ENCODE measurements at regions not wholly inside any gene's neighbourhood (a gene's known extent, or its start where the extent isn't known, plus 50 kb on each side); places are given as distances from the start of the nearest gene placed in this dataset.
A peak's percentile ranks its signal among the peaks of the same experiment; 100 is the strongest.

GRCh38 chr2:78614726-78615125 is 410.8 kb upstream of the REG3G start:
- Histone ChIP-seq H3K23ac (ENCODE audit: low read length) (no peak overlapping the region), H2AK5ac (ENCODE audit: low read length) (no peak overlapping the region), H2BK5ac (ENCODE audit: low read length) (no peak overlapping the region), H3K4me1 (ENCODE audit: control insufficient read depth, low read depth, low read length) (no peaks in the 10 kb centered on the region), H3K9ac (ENCODE audit: low read length) (no peak overlapping the region), H3K18ac (ENCODE audit: low read length) (no peak overlapping the region), H3K4me2 (ENCODE audit: low read length) (no peak overlapping the region), H3K56ac (ENCODE audit: low read length) (no peak overlapping the region), H3K4ac (ENCODE audit: low read depth, low read length) (no peak overlapping the region), H2BK15ac (replicated peaks; ENCODE audit: low read depth) (no peak overlapping the region), H4K8ac (ENCODE audit: low read depth, low read length) (no peak overlapping the region), H3K4me3 (ENCODE audit: low read length) (no peak overlapping the region), H3K36me3 (ENCODE audit: control insufficient read depth, insufficient read depth, low read length) (no peaks in the 10 kb centered on the region), H3K27me3 (ENCODE audit: insufficient read depth, low read length, poor library complexity) (no peaks in the 10 kb centered on the region), H3K79me2 (ENCODE audit: control insufficient read depth, insufficient read depth, low read length) (no peaks in the 10 kb centered on the region), H2BK120ac (ENCODE audit: low read depth, low read length) (no peak overlapping the region), H3K27ac (ENCODE audit: low read depth, low read length) (no peak overlapping the region), H3K79me1 (ENCODE audit: low read length) (no peaks in the 10 kb centered on the region), H4K5ac (ENCODE audit: low read length) (no peak overlapping the region)
- no CpG with 5 or more reads among the region's 1 CpG for WGBS (ENCODE audit: extremely low coverage, insufficient coverage, low lambda C conversion rate)
- DNase-seq = no peak

GRCh38 chr2:78615956-78616355 is 409.5 kb upstream of the REG3G start:
- WGBS (ENCODE audit: extremely low coverage, insufficient coverage, low lambda C conversion rate) = no CpG with 5 or more reads among the region's 2 CpGs
- no peak overlapping the region for H3K4ac ChIP-seq (ENCODE audit: low read depth, low read length)
- DNase-seq = no peak

GRCh38 chr2:78634425-78634824 is 391.1 kb upstream of the REG3G start:
- H2BK5ac ChIP-seq (ENCODE audit: low read length) = no peak overlapping the region
- H4K8ac ChIP-seq (ENCODE audit: low read depth, low read length) = no peak overlapping the region
- H3K79me1 ChIP-seq (ENCODE audit: low read length) = no peaks in the 10 kb centered on the region
- no peak overlapping the region for H2BK15ac ChIP-seq (replicated peaks; ENCODE audit: low read depth)
- H3K9ac ChIP-seq (ENCODE audit: low read length) = no peak overlapping the region
- H4K5ac ChIP-seq (ENCODE audit: low read length) = no peak overlapping the region
- no peak overlapping the region for H3K56ac ChIP-seq (ENCODE audit: low read length)
- no peak overlapping the region for H3K4me2 ChIP-seq (ENCODE audit: low read length)
- no peak overlapping the region for H3K4ac ChIP-seq (ENCODE audit: low read depth, low read length)
- no peak overlapping the region for H2BK120ac ChIP-seq (ENCODE audit: low read depth, low read length)
- H3K4me3 ChIP-seq (ENCODE audit: low read length) = no peak overlapping the region
- H2AK5ac ChIP-seq (ENCODE audit: low read length) = no peak overlapping the region
- H3K27me3 ChIP-seq (ENCODE audit: insufficient read depth, low read length, poor library complexity) = no peaks in the 10 kb centered on the region
- no peak for DNase-seq
- no peak overlapping the region for H3K18ac ChIP-seq (ENCODE audit: low read length)
- H3K23ac ChIP-seq (ENCODE audit: low read length) = no peak overlapping the region
- H3K4me1 ChIP-seq (ENCODE audit: control insufficient read depth, low read depth, low read length) = no peaks in the 10 kb centered on the region
- no peak overlapping the region for H3K27ac ChIP-seq (ENCODE audit: low read depth, low read length)
- H3K79me2 ChIP-seq (ENCODE audit: control insufficient read depth, insufficient read depth, low read length) = no peaks in the 10 kb centered on the region
- no CpG with 5 or more reads among the region's 2 CpGs for WGBS (ENCODE audit: extremely low coverage, insufficient coverage, low lambda C conversion rate)
- no peaks in the 10 kb centered on the region for H3K36me3 ChIP-seq (ENCODE audit: control insufficient read depth, insufficient read depth, low read length)

More at GRCh38 chr2:78615956-78616355, 409.5 kb upstream of the REG3G start:
- Histone ChIP-seq H3K4me3 (ENCODE audit: low read length) (no peak overlapping the region), H3K4me1 (ENCODE audit: control insufficient read depth, low read depth, low read length) (no peaks in the 10 kb centered on the region), H4K8ac (ENCODE audit: low read depth, low read length) (no peak overlapping the region), H3K79me1 (ENCODE audit: low read length) (no peaks in the 10 kb centered on the region), H2BK5ac (ENCODE audit: low read length) (no peak overlapping the region), H3K27me3 (ENCODE audit: insufficient read depth, low read length, poor library complexity) (no peaks in the 10 kb centered on the region), H4K5ac (ENCODE audit: low read length) (no peak overlapping the region), H3K36me3 (ENCODE audit: control insufficient read depth, insufficient read depth, low read length) (no peaks in the 10 kb centered on the region), H3K4me2 (ENCODE audit: low read length) (no peak overlapping the region), H2BK120ac (ENCODE audit: low read depth, low read length) (no peak overlapping the region), H2AK5ac (ENCODE audit: low read length) (no peak overlapping the region), H3K23ac (ENCODE audit: low read length) (no peak overlapping the region), H2BK15ac (replicated peaks; ENCODE audit: low read depth) (no peak overlapping the region), H3K56ac (ENCODE audit: low read length) (no peak overlapping the region), H3K9ac (ENCODE audit: low read length) (no peak overlapping the region), H3K18ac (ENCODE audit: low read length) (no peak overlapping the region), H3K27ac (ENCODE audit: low read depth, low read length) (no peak overlapping the region), H3K79me2 (ENCODE audit: control insufficient read depth, insufficient read depth, low read length) (no peaks in the 10 kb centered on the region)

- Histone ChIP-seq H3K27ac (ENCODE audit: low read depth, low read length) (no peak overlapping the region), H2BK15ac (replicated peaks; ENCODE audit: low read depth) (no peak overlapping the region), H3K4me3 (ENCODE audit: low read length) (no peak overlapping the region), H3K79me2 (ENCODE audit: control insufficient read depth, insufficient read depth, low read length) (no peaks in the 10 kb centered on the region), H4K8ac (ENCODE audit: low read depth, low read length) (no peak overlapping the region), H3K4ac (ENCODE audit: low read depth, low read length) (no peak overlapping the region), H3K36me3 (ENCODE audit: control insufficient read depth, insufficient read depth, low read length) (no peaks in the 10 kb centered on the region), H3K27me3 (ENCODE audit: insufficient read depth, low read length, poor library complexity) (no peaks in the 10 kb centered on the region), H3K18ac (ENCODE audit: low read length) (no peak overlapping the region), H3K9ac (ENCODE audit: low read length) (no peak overlapping the region), H3K4me2 (ENCODE audit: low read length) (no peak overlapping the region), H3K56ac (ENCODE audit: low read length) (no peak overlapping the region), H3K23ac (ENCODE audit: low read length) (no peak overlapping the region), H3K79me1 (ENCODE audit: low read length) (no peaks in the 10 kb centered on the region), H2AK5ac (ENCODE audit: low read length) (no peak overlapping the region), H4K5ac (ENCODE audit: low read length) (no peak overlapping the region), H2BK120ac (ENCODE audit: low read depth, low read length) (no peak overlapping the region), H3K4me1 (ENCODE audit: control insufficient read depth, low read depth, low read length) (no peaks in the 10 kb centered on the region), H2BK5ac (ENCODE audit: low read length) (no peak overlapping the region)
- WGBS (ENCODE audit: extremely low coverage, insufficient coverage, low lambda C conversion rate) = no CpG with 5 or more reads among the region's 1 CpG
- DNase-seq = peak; percentile 19
Measured at GRCh38 chr2:78644854-78645253, 380.6 kb upstream of the REG3G start.

GRCh38 chr2:78646533-78647364 is 378.8 kb upstream of the REG3G start:
- no peak overlapping the region for H2BK120ac ChIP-seq (ENCODE audit: low read depth, low read length)
- no peak overlapping the region for H4K5ac ChIP-seq (ENCODE audit: low read length)
- H3K56ac ChIP-seq (ENCODE audit: low read length) = no peak overlapping the region
- H3K4me2 ChIP-seq (ENCODE audit: low read length) = no peak overlapping the region
- no peak overlapping the region for H2BK15ac ChIP-seq (replicated peaks; ENCODE audit: low read depth)
- no peak overlapping the region for H3K9ac ChIP-seq (ENCODE audit: low read length)
- DNase-seq = no peak
- no peak overlapping the region for H3K18ac ChIP-seq (ENCODE audit: low read length)
- no peak overlapping the region for H3K23ac ChIP-seq (ENCODE audit: low read length)
- no peak overlapping the region for H3K27ac ChIP-seq (ENCODE audit: low read depth, low read length)
- H2BK5ac ChIP-seq (ENCODE audit: low read length) = no peak overlapping the region
- no peak overlapping the region for H2AK5ac ChIP-seq (ENCODE audit: low read length)
- H3K4me3 ChIP-seq (ENCODE audit: low read length) = no peak overlapping the region
- H3K79me1 ChIP-seq (ENCODE audit: low read length) = no peaks in the 10 kb centered on the region
- H3K4me1 ChIP-seq (ENCODE audit: control insufficient read depth, low read depth, low read length) = no peaks in the 10 kb centered on the region
- WGBS (ENCODE audit: extremely low coverage, insufficient coverage, low lambda C conversion rate) = no CpG with 5 or more reads among the region's 5 CpGs
- H3K36me3 ChIP-seq (ENCODE audit: control insufficient read depth, insufficient read depth, low read length) = no peaks in the 10 kb centered on the region
- no peaks in the 10 kb centered on the region for H3K79me2 ChIP-seq (ENCODE audit: control insufficient read depth, insufficient read depth, low read length)
- no peak overlapping the region for H4K8ac ChIP-seq (ENCODE audit: low read depth, low read length)
- no peaks in the 10 kb centered on the region for H3K27me3 ChIP-seq (ENCODE audit: insufficient read depth, low read length, poor library complexity)
- H3K4ac ChIP-seq (ENCODE audit: low read depth, low read length) = no peak overlapping the region

- H3K4me1 ChIP-seq (ENCODE audit: control insufficient read depth, low read depth, low read length) = no peaks in the 10 kb centered on the region
- H3K23ac ChIP-seq (ENCODE audit: low read length) = no peak overlapping the region
- no peak overlapping the region for H4K5ac ChIP-seq (ENCODE audit: low read length)
- no peak overlapping the region for H3K4me3 ChIP-seq (ENCODE audit: low read length)
- no peaks in the 10 kb centered on the region for H3K79me1 ChIP-seq (ENCODE audit: low read length)
- no peaks in the 10 kb centered on the region for H3K36me3 ChIP-seq (ENCODE audit: control insufficient read depth, insufficient read depth, low read length)
- no CpG with 5 or more reads among the region's 1 CpG for WGBS (ENCODE audit: extremely low coverage, insufficient coverage, low lambda C conversion rate)
- no peak overlapping the region for H3K4ac ChIP-seq (ENCODE audit: low read depth, low read length)
- H3K4me2 ChIP-seq (ENCODE audit: low read length) = no peak overlapping the region
- no peak overlapping the region for H3K18ac ChIP-seq (ENCODE audit: low read length)
- no peak overlapping the region for H2BK5ac ChIP-seq (ENCODE audit: low read length)
- no peak overlapping the region for H2AK5ac ChIP-seq (ENCODE audit: low read length)
- no peak overlapping the region for H4K8ac ChIP-seq (ENCODE audit: low read depth, low read length)
- H3K9ac ChIP-seq (ENCODE audit: low read length) = no peak overlapping the region
- H3K79me2 ChIP-seq (ENCODE audit: control insufficient read depth, insufficient read depth, low read length) = no peaks in the 10 kb centered on the region
- H3K27me3 ChIP-seq (ENCODE audit: insufficient read depth, low read length, poor library complexity) = no peaks in the 10 kb centered on the region
- H3K56ac ChIP-seq (ENCODE audit: low read length) = no peak overlapping the region
- H2BK15ac ChIP-seq (replicated peaks; ENCODE audit: low read depth) = no peak overlapping the region
- no peak overlapping the region for H2BK120ac ChIP-seq (ENCODE audit: low read depth, low read length)
- DNase-seq = no peak
- H3K27ac ChIP-seq (ENCODE audit: low read depth, low read length) = no peak overlapping the region
Measured at GRCh38 chr2:78648558-78648957, 376.9 kb upstream of the REG3G start.
